ENCODE measurements at regions not wholly inside any gene's neighbourhood (a gene's known extent, or its start where the extent isn't known, plus 50 kb on each side); places are given as distances from the start of the nearest gene placed in this dataset.
A peak's percentile ranks its signal among the peaks of the same experiment; 100 is the strongest.

- peak; percentile 9 for DNase-seq (ENCODE audit: low spot score)
Measured at GRCh38 chr10:117424883-117425649, 49.8 kb upstream of the PDZD8 start.

All from left forelimb (tissue), 1 donor.